AG04449 (cell line): ENCODE measurements at regions not wholly inside any gene's neighbourhood (a gene's known extent, or its start where the extent isn't known, plus 50 kb on each side); places are given as distances from the start of the nearest gene placed in this dataset.

Experiments
- CTCF ChIA-PET: fragments of 350-600 bp; formaldehyde crosslinking; extraction: SDS; loops from one replicate; lab custom pipeline; 2021; ENCODE audit warnings: antibody characterized with exemption; lab: Yijun Ruan, JAX
- POLR2A ChIA-PET: fragments of 400-600, 350-600 bp; formaldehyde crosslinking; extraction: SDS; loops from one replicate; lab custom pipeline; 2020; ENCODE audit warnings: antibody characterized with exemption, inconsistent platforms; lab: Yijun Ruan, JAX
- DNase-seq: peaks from one replicate; pipeline ENCODE4 v3.0.0-alpha.2; 2010; ENCODE audit warnings: low read depth, low spot score
- H3K4me3 ChIP-seq: 2 replicates; pipeline ENCODE4 v1.5.1; 2011; ENCODE audit warnings: low read depth, mild to moderate bottlenecking, control low read depth, low read length
- CTCF ChIP-seq: IDR thresholded peaks from one replicate; pipeline ENCODE4 v1.5.1; 2011; ENCODE audit warnings: mild to moderate bottlenecking, moderate library complexity, low read length, control low read depth, inconsistent platforms; ENCODE audit not compliant: insufficient read depth; ENCODE audit errors: missing control alignments

- CTCF ChIA-PET: no interaction called here
- no peak for TF ChIP-seq CTCF
- POLR2A ChIA-PET: no interaction called here
- H3K4me3 ChIP-seq: no peak overlapping the region
- DNase-seq: no peak
These were observed 350.1 kb upstream of the DACH1 start for GRCh38 chr13:72217142-72217541.

GRCh38 chr13:72208112-72208645 lies 341.2 kb upstream of the DACH1 start:
- no peak for TF ChIP-seq CTCF
- POLR2A ChIA-PET: no interaction called here
- DNase-seq: no peak
- CTCF ChIA-PET: no interaction called here
- H3K4me3 ChIP-seq: no peak overlapping the region

GRCh38 chr13:72205773-72206172 lies 338.8 kb upstream of the DACH1 start:
- DNase-seq: no peak
- ChIA-PET CTCF (no interaction called here), POLR2A (no interaction called here)
- no peak for TF ChIP-seq CTCF
- no peak overlapping the region for H3K4me3 ChIP-seq

GRCh38 chr13:72204291-72204690 lies 337.3 kb upstream of the DACH1 start:
- no peak for DNase-seq
- H3K4me3 ChIP-seq: no peak overlapping the region
- ChIA-PET CTCF (no interaction called here), POLR2A (no interaction called here)
- TF ChIP-seq CTCF: no peak

- TF ChIP-seq CTCF: no peak
- DNase-seq: no peak
- CTCF ChIA-PET: no interaction called here
These were observed 334.7 kb upstream of the DACH1 start for GRCh38 chr13:72201726-72202125.

GRCh38 chr13:72199640-72200039 lies 332.6 kb upstream of the DACH1 start:
- CTCF ChIA-PET: no interaction called here
- no peak for TF ChIP-seq CTCF

More at GRCh38 chr13:72201726-72202125, 334.7 kb upstream of the DACH1 start:
- H3K4me3 ChIP-seq: no peak overlapping the region
- POLR2A ChIA-PET: no interaction called here

More at GRCh38 chr13:72199640-72200039, 332.6 kb upstream of the DACH1 start:
- POLR2A ChIA-PET: no interaction called here
- H3K4me3 ChIP-seq: no peak overlapping the region
- DNase-seq: no peak
